PC-3 (cell line): ENCODE measurements at regions not wholly inside any gene's neighbourhood (a gene's known extent, or its start where the extent isn't known, plus 50 kb on each side); places are given as distances from the start of the nearest gene placed in this dataset.

Experiments used
- ATAC-seq: fragments of 200-7000 bp; cut with Tn5 transposase; 2 replicates; pipeline ENCODE4 v1.9.1; 2020; ENCODE audit warnings: mild to moderate bottlenecking, moderate library complexity
- BruUV-seq: library from RNA; stranded (reverse); fragments of 400-500 nt; replicated peaks from 2 replicates; lab custom pipeline; 2021; lab: Mats Ljungman, UMichigan
- CTCF ChIA-PET: fragments of 300-600 bp; sonication (Branson Sonifier 250); formaldehyde crosslinking; loops from one replicate; lab custom pipeline; 2022; ENCODE audit warnings: antibody characterized with exemption; lab: Charles Lee
- POLR2A ChIA-PET: fragments of 300-600 bp; sonication (Branson Sonifier 250); formaldehyde crosslinking; loops from one replicate; lab custom pipeline; 2022; ENCODE audit warnings: antibody characterized with exemption; ENCODE audit not compliant: unreplicated experiment; lab: Charles Lee
- DNase-seq: peaks from one replicate; pipeline ENCODE4 v3.0.0-alpha.2; 2015
- H2AFZ ChIP-seq: fragments of 300-600 bp; sonication (generic); 2 replicates; pipeline ENCODE4 v1.6.0; 2016; ENCODE audit warnings: antibody characterized with exemption, low read length
- H3F3A ChIP-seq: fragments of 300-600 bp; sonication (generic); one replicate; pipeline ENCODE4 v1.6.0; 2017; ENCODE audit warnings: antibody characterized with exemption, low read length, control low read depth, mild to moderate bottlenecking; ENCODE audit not compliant: unreplicated experiment
- H3K27ac ChIP-seq: fragments of 300-600 bp; sonication (generic); 2 replicates; pipeline ENCODE4 v1.5.1; 2016; ENCODE audit warnings: mild to moderate bottlenecking, low read length
- H3K27me3 ChIP-seq: fragments of 300-600 bp; sonication (generic); 2 replicates; pipeline ENCODE4 v1.6.1; 2016; ENCODE audit warnings: low read length, mixed read lengths
- H3K36me3 ChIP-seq: fragments of 300-600 bp; sonication (generic); 2 replicates; pipeline ENCODE4 v1.6.1; 2016; ENCODE audit warnings: low read depth, mixed run types, low read length, mixed read lengths
- H3K4me1 ChIP-seq: fragments of 300-600 bp; sonication (generic); 2 replicates; pipeline ENCODE4 v1.5.1; 2016; ENCODE audit warnings: low read length; ENCODE audit not compliant: insufficient read depth
- H3K4me2 ChIP-seq: fragments of 300-600 bp; sonication (generic); 2 replicates; pipeline ENCODE4 v1.6.0; 2016; ENCODE audit warnings: low read length
- H3K4me3 ChIP-seq: fragments of 300-600 bp; sonication (generic); 2 replicates; pipeline ENCODE4 v1.5.1; 2016; ENCODE audit warnings: mild to moderate bottlenecking, low read length, mixed read lengths
- H3K79me2 ChIP-seq: fragments of 300-600 bp; sonication (generic); 2 replicates; pipeline ENCODE4 v1.6.1; 2017; ENCODE audit warnings: low read length, mixed read lengths
- H3K9ac ChIP-seq: fragments of 300-600 bp; sonication (generic); 2 replicates; pipeline ENCODE4 v1.6.0; 2016; ENCODE audit warnings: mild to moderate bottlenecking, low read length
- H3K9me2 ChIP-seq: fragments of 300-600 bp; sonication (generic); replicated peaks from 2 replicates; pipeline ENCODE4 v1.6.1; 2016; ENCODE audit warnings: mixed run types, low read length, mixed read lengths
- H3K9me3 ChIP-seq: fragments of 300-600 bp; sonication (generic); 2 replicates; pipeline ENCODE4 v1.6.1; 2016; ENCODE audit warnings: low read length, mixed read lengths
- H4K20me1 ChIP-seq: fragments of 300-600 bp; sonication (generic); 2 replicates; pipeline ENCODE4 v1.6.1; 2016; ENCODE audit warnings: low read length, mixed read lengths
- CTCF ChIP-seq: fragments of 300-600 bp; sonication (generic); conservative IDR thresholded peaks from 2 replicates; pipeline ENCODE4 v1.5.1; 2017; ENCODE audit warnings: antibody characterized with exemption, low read depth, mild to moderate bottlenecking, low read length
- EZH2 ChIP-seq: fragments of 300-600 bp; sonication (generic); IDR thresholded peaks from one replicate; pipeline ENCODE4 v1.6.1; 2017; ENCODE audit warnings: antibody characterized with exemption, mild to moderate bottlenecking, low read length; ENCODE audit not compliant: unreplicated experiment
- EZH2phosphoT487 ChIP-seq: fragments of 300-600 bp; sonication (generic); IDR thresholded peaks from 2 replicates; pipeline ENCODE4 v1.6.1; 2018; ENCODE audit warnings: mild to moderate bottlenecking, antibody characterized with exemption, low read length, borderline replicate concordance
- intact Hi-C: fragments of 100-400 bp; cut with micrococcal nuclease; formaldehyde crosslinking; loops from 2 replicates; pipeline ENCODE4 v1.9.0; 2023

DNA sequence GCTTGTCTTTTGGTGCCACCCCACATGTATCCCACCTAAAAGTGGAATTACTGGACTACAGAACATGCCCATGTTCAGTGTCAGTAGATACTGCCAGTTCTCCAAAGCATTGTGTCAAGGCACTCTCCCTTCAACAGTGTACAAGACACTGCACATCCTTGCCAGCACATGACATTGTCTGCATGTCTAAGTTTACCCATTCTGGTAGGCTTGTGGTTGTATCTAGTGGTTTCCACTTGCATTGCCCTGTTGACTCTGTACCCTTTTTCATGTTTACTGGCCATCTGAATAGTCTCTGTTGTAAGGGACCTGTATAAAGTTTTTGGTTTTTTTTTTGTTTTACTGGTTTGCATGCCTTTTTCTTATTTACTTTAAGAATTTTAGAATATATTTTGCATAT, 222.4 kb upstream of the CNR1 start:
- POLR2A ChIA-PET, result no interaction called here
- no TSS peak for BruUV-seq

GRCh38 chr6:88386167-88386566, 220.0 kb upstream of the CNR1 start:
- DNase-seq, result no peak
- intact Hi-C loops, result no loop called here
- H3K4me3 ChIP-seq, result no peak overlapping the region
- H2AFZ ChIP-seq, result no peak overlapping the region
- H3K4me2 ChIP-seq, result no peak overlapping the region
- ChIA-PET POLR2A (no interaction called here), CTCF (no interaction called here)
- no peaks in the 10 kb centered on the region for H3F3A ChIP-seq
- H3K9me3 ChIP-seq, result no peaks in the 10 kb centered on the region
- H3K27me3 ChIP-seq, result peaks cover 29% of the 10 kb centered on the region
- no peaks in the 10 kb centered on the region for H3K4me1 ChIP-seq
- no peaks in the 10 kb centered on the region for H3K79me2 ChIP-seq
- no peak for ATAC-seq
- H4K20me1 ChIP-seq, result no peaks in the 10 kb centered on the region
- H3K36me3 ChIP-seq, result no peaks in the 10 kb centered on the region
- H3K9ac ChIP-seq, result no peak overlapping the region
- TF ChIP-seq EZH2phosphoT487, result no peak
- TF ChIP-seq EZH2, result no peak
- no peak for TF ChIP-seq CTCF
- no TSS peak for BruUV-seq
- H3K27ac ChIP-seq, result no peak overlapping the region
- no peaks in the 10 kb centered on the region for H3K9me2 ChIP-seq

More for the DNA sequence above, 222.4 kb upstream of the CNR1 start:
- Histone ChIP-seq H3K27ac (no peak overlapping the region), H3K9me3 (no peaks in the 10 kb centered on the region), H4K20me1 (no peaks in the 10 kb centered on the region), H3K9me2 (no peaks in the 10 kb centered on the region), H3K4me1 (no peaks in the 10 kb centered on the region), H3K36me3 (no peaks in the 10 kb centered on the region), H3K79me2 (no peaks in the 10 kb centered on the region), H3F3A (no peaks in the 10 kb centered on the region), H2AFZ (no peak overlapping the region), H3K4me3 (no peak overlapping the region), H3K27me3 (peaks cover 25% of the 10 kb centered on the region), H3K4me2 (no peak overlapping the region), H3K9ac (no peak overlapping the region)
- DNase-seq, result no peak
- no peak for TF ChIP-seq CTCF
- no peak for TF ChIP-seq EZH2phosphoT487
- TF ChIP-seq EZH2, result no peak
- intact Hi-C loops, result no loop called here
- CTCF ChIA-PET, result no interaction called here
- ATAC-seq, result no peak

- Histone ChIP-seq H3K4me1 (peaks cover 13% of the 10 kb centered on the region), H3K27ac (no peak overlapping the region), H3K9me2 (no peaks in the 10 kb centered on the region), H2AFZ (no peak overlapping the region), H3K9ac (no peak overlapping the region), H3K79me2 (no peaks in the 10 kb centered on the region), H3K4me2 (no peak overlapping the region), H3K27me3 (peaks cover 29% of the 10 kb centered on the region), H3K36me3 (no peaks in the 10 kb centered on the region), H3F3A (no peaks in the 10 kb centered on the region), H4K20me1 (no peaks in the 10 kb centered on the region), H3K9me3 (no peaks in the 10 kb centered on the region), H3K4me3 (no peak overlapping the region)
- ATAC-seq (no peak), DNase-seq (no peak)
- TF ChIP-seq CTCF, result no peak
- no peak for TF ChIP-seq EZH2
- no peak for TF ChIP-seq EZH2phosphoT487
- CTCF ChIA-PET, result no interaction called here
- no TSS peak for BruUV-seq
- POLR2A ChIA-PET, result no interaction called here
- intact Hi-C loops, result no loop called here
Measured at GRCh38 chr6:88383183-88383582, 217.0 kb upstream of the CNR1 start.
